ENCODE measurements at regions not wholly inside any gene's neighbourhood (a gene's known extent, or its start where the extent isn't known, plus 50 kb on each side); places are given as distances from the start of the nearest gene placed in this dataset.

GRCh38 chr2:4151521-4151920, 448.1 kb downstream of the DCDC2C start:
- DNase-seq (ENCODE audit: low spot score) (no peak), FAIRE-seq (no peak), ATAC-seq (no peak)
- POLR2A ChIA-PET = no interaction called here
- H3K36me3 ChIP-seq (replicated peaks in 1 of 2; ENCODE audit: control insufficient read depth in 1 of 2, insufficient read depth in 2 of 2, low read length in 2 of 2) = no peaks in the 10 kb centered on the region
- H2AFZ ChIP-seq (ENCODE audit: low read length) = no peak overlapping the region
- H3K27me3 ChIP-seq (ENCODE audit: control insufficient read depth in 1 of 2, insufficient read depth in 2 of 2, low read length in 2 of 2) = no peaks in the 10 kb centered on the region
- H3K79me2 ChIP-seq (ENCODE audit: insufficient read depth, low read length) = no peaks in the 10 kb centered on the region
- H4K20me1 ChIP-seq (ENCODE audit: insufficient read depth, low read length) = no peaks in the 10 kb centered on the region
- no peak overlapping the region for H3K27ac ChIP-seq (ENCODE audit: extremely low read length, insufficient read depth, low read length)
- 2% methylated on average over 2 of the region's 2 CpGs for WGBS (ENCODE audit: low lambda C conversion rate)
- intact Hi-C loops (cut with micrococcal nuclease; ENCODE audit: unreplicated experiment) (no loop called here), in situ Hi-C loops (cut with HindIII; ENCODE audit: extremely low pct_ligation_motif_present, low pct_unique_long_range_greater_than_20kb) (no loop called here)
- H3K4me2 ChIP-seq (ENCODE audit: low read depth, low read length) = no peak overlapping the region
- H3K4me1 ChIP-seq (ENCODE audit: insufficient read depth, low read length) = no peaks in the 10 kb centered on the region
- CTCF ChIA-PET (ENCODE audit: low intra/inter-chr PET ratio, low total read pairs) = no interaction called here
- TF ChIP-seq ZNF142 (CRISPR knock-in tag; IDR thresholded peaks at IDR 0.05) (no peak), ZNF562 (CRISPR knock-in tag; IDR thresholded peaks at IDR 0.05; ENCODE audit: borderline replicate concordance) (no peak), ZNF280B (CRISPR knock-in tag; IDR thresholded peaks at IDR 0.05; ENCODE audit: borderline replicate concordance) (no peak), ZNF34 (CRISPR knock-in tag; IDR thresholded peaks at IDR 0.05; ENCODE audit: borderline replicate concordance) (no peak), TARDBP (CRISPR knock-in tag; IDR thresholded peaks at IDR 0.05) (no peak), ETV6 (CRISPR knock-in tag; conservative IDR thresholded peaks at IDR 0.05) (no peak), ZNF503 (CRISPR knock-in tag; IDR thresholded peaks at IDR 0.05) (no peak)
- no peak overlapping the region for H3K4me3 ChIP-seq (replicated peaks in 1 of 3; ENCODE audit: insufficient read depth in 1 of 3, low read depth in 2 of 3, low read length in 3 of 3)
- H3K9ac ChIP-seq (ENCODE audit: insufficient read depth, low read depth, low read length) = no peak overlapping the region
- H3K9me3 ChIP-seq (ENCODE audit: low read length) = peaks cover 66% of the 10 kb centered on the region
- no TSS peak for BruUV-seq (replicated peaks)
